ENCODE measurements at regions not wholly inside any gene's neighbourhood (a gene's known extent, or its start where the extent isn't known, plus 50 kb on each side); places are given as distances from the start of the nearest gene placed in this dataset.
A peak's percentile ranks its signal among the peaks of the same experiment; 100 is the strongest.

DNA sequence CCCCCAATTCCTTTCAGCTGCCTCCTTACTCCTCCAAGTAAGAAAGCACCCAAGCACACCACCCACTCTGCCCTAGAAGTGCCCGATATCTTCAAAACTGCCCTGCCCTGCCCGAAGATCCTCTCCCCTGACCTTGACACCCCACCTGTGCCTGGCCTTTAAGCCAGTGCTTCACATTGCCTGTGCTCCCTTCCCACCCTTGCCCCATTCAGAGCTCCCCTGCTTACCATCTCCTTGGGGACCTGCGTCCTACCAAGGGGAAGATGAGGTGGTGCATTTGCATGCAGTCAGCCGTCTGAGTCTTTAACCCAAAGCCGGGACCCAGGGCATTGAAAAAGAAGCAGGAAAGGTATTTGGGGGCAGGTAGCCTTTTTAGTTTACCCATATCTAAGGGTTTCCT, 73.5 kb upstream of the SLCO3A1 start:
- H3K36me3 ChIP-seq, result no peaks in the 10 kb centered on the region
- H3K27ac ChIP-seq, result no peak overlapping the region
- TF ChIP-seq, protein P1, sequence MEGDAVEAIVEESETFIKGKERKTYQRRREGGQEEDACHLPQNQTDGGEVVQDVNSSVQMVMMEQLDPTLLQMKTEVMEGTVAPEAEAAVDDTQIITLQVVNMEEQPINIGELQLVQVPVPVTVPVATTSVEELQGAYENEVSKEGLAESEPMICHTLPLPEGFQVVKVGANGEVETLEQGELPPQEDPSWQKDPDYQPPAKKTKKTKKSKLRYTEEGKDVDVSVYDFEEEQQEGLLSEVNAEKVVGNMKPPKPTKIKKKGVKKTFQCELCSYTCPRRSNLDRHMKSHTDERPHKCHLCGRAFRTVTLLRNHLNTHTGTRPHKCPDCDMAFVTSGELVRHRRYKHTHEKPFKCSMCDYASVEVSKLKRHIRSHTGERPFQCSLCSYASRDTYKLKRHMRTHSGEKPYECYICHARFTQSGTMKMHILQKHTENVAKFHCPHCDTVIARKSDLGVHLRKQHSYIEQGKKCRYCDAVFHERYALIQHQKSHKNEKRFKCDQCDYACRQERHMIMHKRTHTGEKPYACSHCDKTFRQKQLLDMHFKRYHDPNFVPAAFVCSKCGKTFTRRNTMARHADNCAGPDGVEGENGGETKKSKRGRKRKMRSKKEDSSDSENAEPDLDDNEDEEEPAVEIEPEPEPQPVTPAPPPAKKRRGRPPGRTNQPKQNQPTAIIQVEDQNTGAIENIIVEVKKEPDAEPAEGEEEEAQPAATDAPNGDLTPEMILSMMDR (IDR thresholded peaks at IDR 0.05 in 4 of 5, conservative IDR thresholded peaks at IDR 0.05 in 1 of 5), result no peak
- TF ChIP-seq POLR2A (IDR thresholded peaks at IDR 0.05), result no peak
- H3K4me3 ChIP-seq, result no peak overlapping the region
- H3K9me3 ChIP-seq, result no peaks in the 10 kb centered on the region
- DNase-seq, result no peak
- intact Hi-C loops (cut with DNase I; ENCODE audit: low total_unique reads), result no loop called here
- no peak for ATAC-seq
- peaks cover 10 to 15% of the 10 kb centered on the region in 2 donors for H3K4me1 ChIP-seq
- peaks cover 0 to 2% (median 0%) of the 10 kb centered on the region in 3 donors for H3K27me3 ChIP-seq
- in situ Hi-C loops (cut with MboI; ENCODE audit: low sequenced_read_pairs in 4 of 4), result loop anchor here in 1 of 4 donors (10.0 kb wide), 1 partner anchor 65 kb away; no protein-coding TSS in a partner anchor

DNA sequence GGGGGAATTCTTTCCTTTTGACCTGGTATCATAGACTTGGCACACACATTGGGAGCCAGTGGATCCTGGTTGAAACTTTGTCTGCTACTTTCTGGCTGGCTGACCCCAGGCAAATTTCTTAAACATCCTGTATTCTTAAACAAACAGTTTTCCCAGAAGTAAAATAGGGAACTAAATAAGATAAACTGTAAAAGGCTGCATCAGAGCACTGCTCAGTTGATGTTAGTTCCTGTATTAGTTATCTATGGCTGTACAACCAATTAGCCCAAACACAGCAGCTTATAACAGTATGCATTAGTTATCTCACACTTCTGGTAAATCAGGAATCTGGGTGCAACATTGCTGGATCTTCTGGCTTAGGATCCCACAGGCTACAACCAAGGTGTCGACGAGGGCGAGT, 73.1 kb upstream of the SLCO3A1 start:
- no peak for ATAC-seq

DNA sequence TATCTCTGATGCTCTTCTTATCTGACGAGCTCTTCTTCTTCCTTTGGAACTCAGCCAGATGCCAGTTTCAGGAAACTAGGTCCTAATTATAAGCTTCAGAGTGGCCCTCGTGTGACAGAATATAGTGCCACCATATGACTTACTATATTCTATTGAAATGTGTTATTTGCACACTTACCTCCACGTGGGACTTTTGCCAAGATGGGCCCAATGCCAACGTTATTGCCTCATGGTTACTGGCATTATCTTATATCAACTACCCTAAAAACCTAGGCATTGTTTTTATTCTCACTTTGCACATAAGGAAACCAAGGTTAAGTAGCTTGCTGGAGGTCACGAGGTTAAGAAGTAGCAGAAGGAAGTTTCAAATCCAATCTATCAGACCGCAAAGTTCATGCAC, 71.3 kb upstream of the SLCO3A1 start:
- Histone ChIP-seq H3K4me3 (no peak overlapping the region), H3K36me3 (no peaks in the 10 kb centered on the region), H3K4me1 (peaks cover 10 to 15% of the 10 kb centered on the region in 2 donors), H3K27ac (no peak overlapping the region), H3K27me3 (no peaks in the 10 kb centered on the region), H3K9me3 (no peaks in the 10 kb centered on the region)
- no peak for TF ChIP-seq POLR2A (IDR thresholded peaks at IDR 0.05)
- TF ChIP-seq, protein P1 (IDR thresholded peaks at IDR 0.05 in 4 of 5, conservative IDR thresholded peaks at IDR 0.05 in 1 of 5), result no peak
- ATAC-seq (no peak), DNase-seq (no peak)
- in situ Hi-C loops (cut with MboI; ENCODE audit: low sequenced_read_pairs in 4 of 4) (no loop called here), intact Hi-C loops (cut with DNase I; ENCODE audit: low total_unique reads) (no loop called here)

More for the DNA sequence above, 73.1 kb upstream of the SLCO3A1 start:
- H3K27me3 ChIP-seq, result peaks cover 0 to 2% (median 0%) of the 10 kb centered on the region in 3 donors
- no peak overlapping the region for H3K4me3 ChIP-seq
- TF ChIP-seq, protein P1 (IDR thresholded peaks at IDR 0.05 in 4 of 5, conservative IDR thresholded peaks at IDR 0.05 in 1 of 5), result no peak
- no peak for TF ChIP-seq POLR2A (IDR thresholded peaks at IDR 0.05)
- H3K27ac ChIP-seq, result no peak overlapping the region
- H3K9me3 ChIP-seq, result no peaks in the 10 kb centered on the region
- DNase-seq, result no peak
- H3K4me1 ChIP-seq, result peaks cover 10 to 15% of the 10 kb centered on the region in 2 donors
- no peaks in the 10 kb centered on the region for H3K36me3 ChIP-seq
- in situ Hi-C loops (cut with MboI; ENCODE audit: low sequenced_read_pairs in 4 of 4) (no loop called here), intact Hi-C loops (cut with DNase I; ENCODE audit: low total_unique reads) (no loop called here)

DNA sequence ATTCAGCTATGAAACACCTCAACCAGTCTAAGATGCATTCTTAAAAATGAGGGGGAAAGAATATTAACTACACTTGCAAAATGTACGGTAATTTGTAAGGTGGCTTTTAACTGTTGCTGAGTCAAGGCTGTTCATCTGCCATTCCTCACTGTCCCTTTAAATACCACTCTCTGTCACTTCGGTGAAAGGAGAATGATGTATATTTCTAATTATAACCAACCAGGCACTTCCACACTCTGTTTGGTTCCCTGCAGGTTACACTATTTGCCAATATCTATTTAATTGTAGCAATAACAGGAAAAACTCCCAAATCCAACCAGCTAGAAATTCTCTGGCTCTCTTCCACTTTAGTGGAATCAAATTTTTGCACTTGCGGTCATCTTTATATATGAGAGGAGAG, 70.5 kb upstream of the SLCO3A1 start:
- ATAC-seq (peak in 1 of 2 donors; percentile 77), DNase-seq (no peak)
- peaks cover 10 to 15% of the 10 kb centered on the region in 2 donors for H3K4me1 ChIP-seq
- H3K36me3 ChIP-seq, result no peaks in the 10 kb centered on the region
- no peak overlapping the region for H3K27ac ChIP-seq
- no peaks in the 10 kb centered on the region for H3K9me3 ChIP-seq
- intact Hi-C loops (cut with DNase I; ENCODE audit: low total_unique reads) (no loop called here), in situ Hi-C loops (cut with MboI; ENCODE audit: low sequenced_read_pairs in 4 of 4) (no loop called here)
- no peak overlapping the region for H3K4me3 ChIP-seq
- TF ChIP-seq, protein P1 (IDR thresholded peaks at IDR 0.05 in 4 of 5, conservative IDR thresholded peaks at IDR 0.05 in 1 of 5), result no peak
- TF ChIP-seq POLR2A (IDR thresholded peaks at IDR 0.05), result no peak
- H3K27me3 ChIP-seq, result no peaks in the 10 kb centered on the region

DNA sequence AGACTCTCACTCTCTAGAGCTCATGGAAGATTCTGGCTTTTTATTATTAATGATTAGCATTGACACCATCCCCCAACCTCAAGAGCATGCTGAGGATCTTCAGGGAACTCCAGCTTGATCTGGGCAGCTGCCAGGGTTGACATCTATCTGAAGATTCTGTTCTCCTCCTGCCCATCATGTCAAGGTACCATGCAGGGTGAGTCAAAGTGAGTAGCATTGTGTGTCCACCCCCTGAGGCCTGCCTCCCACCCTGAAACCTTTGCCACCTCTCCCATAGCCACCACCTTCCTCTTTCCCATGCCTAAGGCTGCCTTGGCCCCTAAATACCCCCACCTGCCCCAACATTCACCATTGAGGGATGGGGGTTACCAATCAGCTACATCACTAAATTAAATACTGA, 70.1 kb upstream of the SLCO3A1 start:
- peaks cover 10 to 15% of the 10 kb centered on the region in 2 donors for H3K4me1 ChIP-seq
- in situ Hi-C loops (cut with MboI; ENCODE audit: low sequenced_read_pairs in 4 of 4), result no loop called here
- TF ChIP-seq POLR2A (IDR thresholded peaks at IDR 0.05), result no peak
- TF ChIP-seq, protein P1 (IDR thresholded peaks at IDR 0.05 in 4 of 5, conservative IDR thresholded peaks at IDR 0.05 in 1 of 5), result no peak
- DNase-seq, result no peak
- no peaks in the 10 kb centered on the region for H3K36me3 ChIP-seq
- no peak overlapping the region for H3K27ac ChIP-seq
- ATAC-seq, result no peak
- intact Hi-C loops (cut with DNase I; ENCODE audit: low total_unique reads), result no loop called here
- H3K9me3 ChIP-seq, result no peaks in the 10 kb centered on the region
- H3K27me3 ChIP-seq, result no peaks in the 10 kb centered on the region
- H3K4me3 ChIP-seq, result no peak overlapping the region

All from gastrocnemius medialis (tissue), 4 donors.